DMS79 (cell line): ENCODE measurements at regions not wholly inside any gene's neighbourhood (a gene's known extent, or its start where the extent isn't known, plus 50 kb on each side); places are given as distances from the start of the nearest gene placed in this dataset.

Source experiments
- DNase-seq: peaks from one replicate; lab custom pipeline; 2025; lab: John Stamatoyannopoulos, UW

DNA sequence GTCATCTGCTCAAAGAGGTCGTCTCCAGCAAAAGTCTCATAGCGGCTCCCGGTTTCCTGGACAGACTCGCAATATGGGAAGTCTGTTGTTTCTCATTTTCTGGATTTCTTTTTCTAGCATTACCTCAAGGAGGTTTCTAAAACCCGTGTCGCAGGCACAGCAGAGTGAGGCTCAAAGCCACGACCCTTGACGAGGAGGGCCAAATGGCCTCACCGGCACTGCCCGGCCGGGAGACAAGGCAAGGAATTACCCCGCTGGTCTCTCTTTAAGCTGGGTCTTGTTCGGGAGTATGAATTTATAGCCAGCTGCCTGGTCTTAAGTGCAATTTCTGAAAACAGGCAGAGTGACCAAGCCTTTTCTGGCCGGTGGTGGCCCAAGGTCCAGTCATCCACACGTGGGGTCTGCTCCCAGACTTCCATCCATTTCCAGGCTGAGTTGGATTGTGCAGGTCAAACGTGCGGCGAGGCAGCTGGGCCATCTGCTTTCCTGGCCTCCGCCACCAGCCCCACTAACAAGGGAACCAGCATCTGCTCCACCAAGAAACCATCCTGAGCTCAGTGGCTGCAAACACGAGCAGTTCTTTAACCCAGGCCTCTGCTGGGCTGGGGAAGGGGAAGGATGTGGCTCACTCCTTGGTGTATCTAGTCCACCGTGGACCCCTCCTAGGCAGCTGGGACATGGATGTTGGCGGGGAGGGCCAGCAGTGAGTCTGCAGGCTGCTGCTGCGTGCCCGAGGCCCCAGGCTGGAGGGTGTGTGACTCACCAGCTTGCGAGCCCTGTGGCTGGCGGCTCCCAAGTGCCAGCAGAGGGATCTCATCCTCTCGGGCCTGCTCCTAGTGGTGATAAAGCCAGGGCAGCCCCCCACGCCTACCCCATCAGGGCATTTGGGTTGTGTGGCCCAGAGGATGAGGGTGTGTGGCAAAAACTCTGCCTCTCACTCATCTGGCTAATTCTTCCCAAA is 55.6 kb upstream of the COL5A1 start:
- DNase-seq: no peak

DNA sequence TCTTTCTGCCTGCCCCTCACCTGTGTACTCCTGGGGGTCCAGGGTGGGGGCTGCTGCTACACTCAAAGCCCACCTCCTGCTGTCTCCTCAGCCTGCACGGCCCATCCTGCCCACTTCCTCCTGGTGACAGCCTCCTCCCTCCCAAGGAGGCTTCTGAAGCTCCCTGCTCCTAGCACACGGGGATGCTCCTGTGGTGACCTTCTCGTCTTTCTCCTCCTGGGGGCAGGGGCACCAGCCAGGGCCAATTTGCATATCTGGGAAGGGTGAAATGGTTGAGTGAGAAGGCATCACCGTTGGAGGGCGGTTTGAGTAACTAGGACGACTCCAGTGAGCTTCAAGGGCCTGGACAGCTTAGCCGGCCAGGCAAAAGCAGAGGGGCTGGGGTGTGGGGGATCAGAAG is 51.9 kb upstream of the COL5A1 start:
- DNase-seq: no peak

DNA sequence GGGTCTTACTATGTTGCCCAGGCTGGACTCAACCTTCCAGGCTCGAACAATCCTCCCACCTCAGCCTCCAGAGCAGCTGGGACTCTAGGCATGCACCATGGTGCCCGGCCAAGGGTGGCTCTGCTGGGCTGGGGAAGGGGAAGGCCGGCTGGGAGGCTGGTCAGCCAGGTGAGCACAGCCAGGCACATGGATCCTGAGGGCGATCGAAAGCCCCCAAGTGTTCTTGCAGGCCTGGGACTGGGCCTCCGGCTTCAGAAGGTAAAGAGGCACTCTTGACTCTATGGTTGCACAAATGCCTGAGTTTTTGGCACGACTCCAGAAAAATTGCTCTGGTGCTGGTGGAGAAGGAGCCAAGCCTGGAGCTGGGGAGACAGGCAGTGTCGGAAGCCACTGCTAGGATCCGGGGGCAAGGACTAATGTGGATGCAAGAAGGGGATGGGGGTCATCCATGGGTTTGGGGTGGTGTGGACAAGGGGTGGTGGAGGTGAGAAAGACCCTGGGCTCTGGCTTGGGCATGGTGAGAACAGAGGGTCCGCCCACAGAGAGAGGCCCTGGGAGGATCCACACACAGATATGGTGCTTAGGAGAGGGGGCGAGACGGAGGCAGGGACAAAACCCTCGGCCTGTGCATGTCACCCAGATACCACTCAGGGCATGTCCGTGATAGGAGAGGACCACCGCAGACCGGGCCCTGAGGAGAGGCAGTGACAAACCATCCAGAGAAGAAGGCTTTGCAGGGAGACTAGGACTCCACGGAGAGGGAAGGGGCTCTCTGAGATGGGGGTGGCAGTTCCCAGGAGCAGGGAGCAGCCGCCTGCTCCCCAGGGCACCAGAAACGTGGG is 51.1 kb upstream of the COL5A1 start:
- DNase-seq: peak; percentile 70

DNA sequence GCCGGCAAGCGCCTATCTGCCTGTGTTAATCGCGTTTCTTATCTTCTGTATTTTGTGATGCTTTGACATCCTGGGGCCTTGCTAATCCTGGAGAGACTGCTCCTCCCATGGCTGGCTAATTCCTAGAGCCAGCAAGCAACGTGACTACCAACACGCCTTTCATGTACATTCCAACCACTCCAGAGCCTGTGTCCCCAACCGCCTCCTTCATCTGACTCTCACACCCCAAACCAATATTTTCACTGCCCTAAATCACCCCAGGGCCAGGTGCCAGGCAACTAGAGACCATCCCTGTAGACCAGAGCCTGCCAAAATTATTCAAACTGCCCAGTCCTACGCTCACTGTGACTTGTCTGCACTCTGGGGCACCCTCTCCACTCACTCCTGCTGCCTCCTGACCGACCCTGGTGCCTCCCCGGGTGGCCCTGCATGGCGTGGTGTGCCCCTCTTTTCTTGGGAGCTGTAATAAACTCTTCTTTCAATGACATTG is 50.5 kb upstream of the COL5A1 start:
- DNase-seq: peak; percentile 36

DNA sequence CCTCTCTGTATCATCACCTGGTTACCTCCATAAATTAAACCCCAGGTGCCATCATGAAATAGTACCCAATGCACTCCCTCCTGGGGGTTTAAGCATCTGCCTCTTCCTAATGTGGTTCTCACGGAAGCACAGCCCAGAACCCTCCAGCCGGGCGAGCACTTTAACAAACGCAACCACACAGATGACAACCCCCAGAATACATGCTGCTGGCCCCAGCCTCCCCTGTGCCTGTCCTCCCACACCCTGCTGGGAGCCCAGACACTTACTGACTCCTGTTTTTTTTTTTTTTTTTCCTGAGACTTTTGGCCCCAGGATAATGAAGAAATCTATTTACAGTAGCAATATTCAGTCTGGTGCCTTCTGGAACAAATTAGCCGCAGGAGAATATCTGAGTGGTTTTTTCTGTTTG is 50.0 kb upstream of the COL5A1 start:
- peak; percentile 49 for DNase-seq
